Middle frontal gyrus (tissue), 1 donor: ENCODE measurements at regions not wholly inside any gene's neighbourhood (a gene's known extent, or its start where the extent isn't known, plus 50 kb on each side); places are given as distances from the start of the nearest gene placed in this dataset.

Experiments
- DNase-seq: peaks from one replicate; pipeline ENCODE4 v3.0.0-alpha.2; 2015; ENCODE audit warnings: low spot score; ENCODE audit errors: extremely low spot score

DNA sequence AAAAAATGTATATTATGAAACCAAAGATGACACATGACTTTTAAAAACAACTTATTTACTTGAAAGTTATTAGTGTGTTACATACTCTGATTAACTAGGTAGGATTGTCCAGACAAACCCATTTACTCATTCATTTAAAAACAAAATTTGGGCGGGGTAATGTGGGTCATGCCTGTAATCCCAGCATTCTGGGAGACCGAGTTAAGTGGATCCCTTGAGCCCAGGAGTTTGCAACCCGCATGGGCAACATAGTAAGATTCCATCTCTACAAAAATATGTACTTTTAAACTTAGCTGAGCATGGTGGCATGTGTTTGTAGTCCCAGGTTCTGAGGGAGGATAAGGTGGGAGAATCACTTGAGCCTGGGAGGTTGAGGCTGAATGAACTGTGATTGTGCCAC lies 1414.7 kb downstream of the PLA2G4A start:
- DNase-seq, result no peak

GRCh38 chr1:188244681-188245080 lies 1415.9 kb downstream of the PLA2G4A start:
- DNase-seq, result no peak

GRCh38 chr1:188247255-188247654 lies 1418.5 kb downstream of the PLA2G4A start:
- DNase-seq, result no peak

GRCh38 chr1:188249811-188250210 lies 1421.1 kb downstream of the PLA2G4A start:
- no peak for DNase-seq

DNA sequence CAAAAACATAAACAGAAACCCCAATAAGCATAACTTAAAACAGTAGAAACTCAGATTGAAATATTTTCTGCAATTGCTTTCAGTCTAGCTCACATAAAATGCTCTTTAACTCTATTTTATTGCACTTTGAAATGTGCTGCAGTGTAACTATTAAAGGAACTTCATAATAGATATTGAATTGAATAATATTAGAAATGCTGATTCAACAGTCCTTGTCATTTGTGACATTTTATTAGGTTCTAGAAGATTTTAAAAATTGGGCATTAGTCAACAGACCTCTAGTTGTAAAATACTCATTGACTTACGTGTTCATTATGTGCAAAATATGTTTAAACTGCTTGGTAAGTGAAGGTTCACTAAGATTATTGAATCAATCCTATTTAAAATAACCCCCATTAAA lies 1422.3 kb downstream of the PLA2G4A start:
- DNase-seq, result no peak

DNA sequence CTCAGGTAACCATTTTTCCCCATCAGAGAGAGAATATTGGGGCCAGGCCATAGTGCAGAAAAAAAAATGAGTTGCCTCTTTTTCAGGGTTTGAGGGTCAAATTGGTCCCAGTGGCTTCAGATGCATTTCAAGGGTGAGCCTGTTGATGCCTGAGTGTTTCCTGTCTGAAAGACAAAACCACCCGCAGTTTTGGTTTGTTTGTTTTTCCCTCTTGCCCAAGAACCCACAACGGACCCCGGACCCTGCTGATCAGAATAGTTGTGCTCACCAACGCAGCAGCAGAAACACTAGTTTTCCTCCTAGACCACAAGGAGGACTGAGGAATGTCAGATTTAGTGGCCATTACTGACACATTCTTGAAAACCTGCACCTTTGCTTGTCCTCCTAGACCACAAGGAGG lies 1433.1 kb downstream of the PLA2G4A start:
- DNase-seq, result no peak

DNA sequence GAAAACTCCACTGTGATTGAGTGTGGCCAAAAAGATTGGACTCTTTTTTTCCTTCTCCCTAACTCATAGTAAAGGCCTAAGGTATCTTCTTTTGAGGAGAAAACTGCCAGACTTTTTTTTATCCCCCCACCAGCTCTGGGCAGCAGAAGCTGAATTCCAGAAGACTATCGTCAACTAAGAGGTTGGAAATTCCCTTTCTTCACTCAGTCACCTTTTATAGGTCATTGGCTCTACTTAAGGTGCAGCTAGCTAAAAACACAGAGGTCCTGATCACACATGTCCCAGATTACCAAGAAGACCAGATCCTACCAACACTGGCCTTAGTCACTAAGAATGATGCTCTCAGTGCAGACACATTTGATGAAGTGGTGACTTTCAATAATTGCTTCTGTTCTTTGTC lies 1441.2 kb downstream of the PLA2G4A start:
- DNase-seq, result no peak

- no peak for DNase-seq
Measured at GRCh38 chr1:188270497-188270896, 1441.7 kb downstream of the PLA2G4A start.

DNA sequence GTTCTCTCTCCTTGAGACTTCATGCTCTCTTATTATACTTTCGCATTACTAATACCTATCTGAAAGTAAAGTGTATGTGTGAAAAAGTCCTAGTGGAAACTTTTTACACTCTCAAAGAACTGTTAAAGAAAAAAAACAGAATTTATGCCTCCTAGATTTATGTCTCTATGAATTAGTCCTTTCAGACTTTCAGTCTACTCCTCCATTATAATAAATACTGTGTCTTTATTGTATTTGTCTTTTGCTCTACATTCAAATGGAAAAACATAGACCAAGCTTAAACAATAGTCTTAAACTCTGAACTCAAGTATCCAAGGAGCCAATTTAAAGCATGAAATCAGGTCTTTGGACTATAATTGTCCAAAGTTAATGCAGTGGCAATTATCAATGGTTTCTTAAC lies 1449.0 kb downstream of the PLA2G4A start:
- no peak for DNase-seq

GRCh38 chr1:188281921-188282320 lies 1453.2 kb downstream of the PLA2G4A start:
- DNase-seq, result no peak

DNA sequence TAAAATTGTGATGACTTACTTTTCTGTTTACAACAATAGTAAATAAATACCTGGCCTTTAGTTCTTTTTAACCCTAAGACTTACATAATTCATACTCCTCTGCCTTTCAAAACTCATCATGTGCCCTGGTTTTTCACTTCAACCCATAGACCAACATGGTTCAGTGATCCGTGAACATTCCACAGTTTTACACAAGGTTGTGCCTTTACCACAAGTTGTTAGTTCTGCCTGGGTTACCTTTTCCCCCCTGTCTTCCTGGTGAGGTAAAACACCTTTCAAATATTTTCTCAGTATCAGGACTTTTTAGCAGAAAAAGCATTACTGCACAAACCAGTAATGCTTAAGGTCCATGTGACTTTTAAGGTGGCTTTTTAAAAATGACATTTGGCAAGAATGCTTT lies 1466.4 kb downstream of the PLA2G4A start:
- DNase-seq, result no peak

GRCh38 chr1:188302746-188303145 lies 1474.0 kb downstream of the PLA2G4A start:
- no peak for DNase-seq

- DNase-seq, result no peak
Measured at GRCh38 chr1:188314557-188315137, 1485.9 kb downstream of the PLA2G4A start.

DNA sequence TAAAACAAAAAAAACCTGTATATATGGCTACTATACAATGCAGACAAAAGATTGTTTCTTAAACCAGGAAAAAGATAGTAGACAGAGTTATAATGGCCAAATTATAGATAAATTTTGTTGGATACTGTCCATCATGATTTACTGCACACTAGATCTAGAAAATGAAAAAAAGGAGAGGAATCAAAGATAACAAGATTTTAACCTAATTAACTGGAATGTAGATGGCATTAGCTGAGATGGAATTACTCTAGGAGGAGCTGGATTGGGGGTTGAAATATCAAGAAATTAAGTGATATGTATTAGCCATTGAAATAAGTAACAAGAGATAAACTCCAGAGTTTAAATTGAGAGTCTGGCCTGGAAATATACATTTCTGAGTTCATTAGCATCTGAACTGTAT lies 1489.1 kb downstream of the PLA2G4A start:
- DNase-seq, result no peak

GRCh38 chr1:188325211-188325610 lies 1496.5 kb downstream of the PLA2G4A start:
- DNase-seq, result no peak

- DNase-seq, result no peak
Measured at GRCh38 chr1:188343914-188344313, 1515.2 kb downstream of the PLA2G4A start.

DNA sequence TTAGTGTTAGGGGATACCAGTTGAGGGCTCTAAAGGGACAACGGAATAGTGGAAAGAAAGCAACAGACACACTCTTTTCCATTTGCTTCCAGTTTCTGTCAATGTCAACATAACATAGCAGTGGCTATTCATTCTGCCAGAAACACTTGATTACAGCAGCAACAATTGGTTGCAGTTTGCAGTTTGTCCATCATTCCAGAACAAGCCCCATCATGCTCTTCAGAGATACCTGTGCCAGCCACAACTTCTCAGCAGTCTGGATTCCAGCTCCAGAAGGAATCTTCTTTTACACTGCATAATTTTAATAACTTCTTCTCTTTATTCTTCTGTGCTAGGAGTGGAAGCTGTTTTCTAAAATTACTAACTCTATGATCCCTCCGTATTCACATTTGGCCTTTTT lies 1521.4 kb downstream of the PLA2G4A start:
- DNase-seq, result no peak

DNA sequence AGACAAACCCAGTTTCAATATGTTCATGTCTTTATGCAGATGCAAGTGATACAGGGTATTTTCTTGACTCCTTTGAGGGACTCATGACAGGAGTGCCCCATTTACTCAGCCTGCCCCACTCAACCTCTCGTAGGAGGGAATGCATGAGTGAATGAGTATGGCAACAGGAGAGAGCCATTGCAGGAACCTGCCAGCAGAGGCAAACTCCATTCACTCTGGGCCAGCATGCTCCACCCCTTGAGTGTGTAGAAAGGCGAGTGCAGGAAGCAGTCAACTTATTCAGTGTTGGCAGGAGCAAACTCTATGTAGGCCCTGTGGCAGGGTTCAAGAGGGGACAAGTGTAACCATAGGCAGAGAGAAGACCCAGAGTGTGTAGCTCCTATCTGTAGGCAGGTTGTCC lies 1526.3 kb downstream of the PLA2G4A start:
- no peak for DNase-seq

DNA sequence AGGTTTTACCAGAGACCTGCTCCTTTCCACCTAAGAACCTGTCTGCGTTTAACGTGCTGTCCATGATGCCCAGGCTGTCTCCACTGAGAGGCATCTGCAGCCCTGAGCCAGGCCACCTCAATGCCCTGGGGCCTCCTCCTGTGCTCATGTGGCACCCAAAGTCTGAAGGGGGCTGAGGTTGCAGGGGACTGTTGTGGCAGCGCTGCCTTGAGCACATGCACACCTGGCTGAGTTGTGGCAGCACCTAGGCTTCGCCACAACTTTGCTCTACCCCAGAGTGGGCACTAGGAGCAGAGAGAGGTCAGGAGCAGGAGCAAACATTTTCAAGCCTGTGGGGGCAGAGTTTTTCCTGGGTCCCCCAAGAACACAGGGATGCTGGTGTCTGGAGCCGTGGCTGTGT lies 1527.1 kb downstream of the PLA2G4A start:
- no peak for DNase-seq

DNA sequence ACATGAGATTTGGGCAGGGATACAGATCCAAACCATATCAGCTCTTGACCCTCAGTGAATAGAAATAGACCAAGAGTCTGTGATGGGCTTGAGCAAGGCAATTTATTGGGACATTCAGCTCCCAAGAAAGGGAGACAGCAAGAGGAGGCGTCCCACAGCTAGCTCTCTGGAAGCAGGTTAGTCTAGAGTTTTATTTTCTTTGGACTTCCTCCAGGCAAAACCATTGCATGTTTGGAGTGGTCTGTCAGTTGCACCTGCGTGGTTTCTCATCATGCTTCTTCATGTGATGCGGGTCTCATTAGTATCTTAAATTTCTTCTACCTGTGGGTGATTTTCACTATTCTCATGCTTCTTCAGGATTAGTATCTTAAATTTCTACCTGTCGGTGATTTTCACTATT lies 1530.6 kb downstream of the PLA2G4A start:
- no peak for DNase-seq

DNA sequence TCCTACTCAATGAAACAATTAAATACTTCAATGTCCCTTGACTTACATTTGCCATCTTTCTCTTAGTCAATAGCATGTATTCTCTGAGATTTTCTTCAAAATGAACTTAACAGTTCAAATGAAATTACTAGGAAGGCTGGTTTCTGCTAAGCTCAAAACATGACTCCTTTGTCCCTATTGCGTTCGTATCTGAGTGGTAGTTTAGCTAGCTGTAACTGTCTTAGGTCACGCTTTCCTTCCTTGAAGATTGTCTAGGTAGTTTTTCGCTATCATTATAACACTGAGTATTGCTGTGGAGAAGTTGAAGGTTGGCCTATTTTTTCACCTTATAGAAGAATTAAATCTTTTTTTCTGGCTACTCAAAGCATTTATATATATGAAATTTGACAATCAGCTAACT lies 1535.2 kb downstream of the PLA2G4A start:
- no peak for DNase-seq

DNA sequence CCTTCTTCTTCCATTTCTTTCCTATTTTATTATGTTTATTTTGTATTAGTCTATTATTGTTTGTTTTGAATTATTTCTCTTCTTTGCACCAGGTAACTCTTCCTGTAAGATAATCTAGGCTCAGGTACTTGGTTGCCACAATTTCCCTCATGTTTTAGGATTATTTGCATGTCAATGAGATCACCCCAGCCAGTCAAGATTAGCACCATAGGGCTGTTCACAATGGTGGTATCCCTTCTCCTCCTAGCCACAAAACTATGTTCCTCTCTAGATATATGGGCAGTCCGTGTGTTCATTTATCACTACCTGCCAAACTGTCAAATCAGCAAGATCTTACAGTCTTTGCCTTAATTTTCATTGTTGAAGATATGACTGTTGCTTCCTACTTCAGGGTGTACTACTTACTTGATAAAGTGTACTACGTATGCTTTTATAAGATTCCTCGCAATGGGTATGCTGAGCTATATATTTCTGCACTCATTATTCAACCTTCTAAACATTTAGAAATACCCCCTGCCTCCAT lies 1536.2 kb downstream of the PLA2G4A start:
- DNase-seq, result no peak

GRCh38 chr1:188365874-188366273 lies 1537.1 kb downstream of the PLA2G4A start:
- no peak for DNase-seq

DNA sequence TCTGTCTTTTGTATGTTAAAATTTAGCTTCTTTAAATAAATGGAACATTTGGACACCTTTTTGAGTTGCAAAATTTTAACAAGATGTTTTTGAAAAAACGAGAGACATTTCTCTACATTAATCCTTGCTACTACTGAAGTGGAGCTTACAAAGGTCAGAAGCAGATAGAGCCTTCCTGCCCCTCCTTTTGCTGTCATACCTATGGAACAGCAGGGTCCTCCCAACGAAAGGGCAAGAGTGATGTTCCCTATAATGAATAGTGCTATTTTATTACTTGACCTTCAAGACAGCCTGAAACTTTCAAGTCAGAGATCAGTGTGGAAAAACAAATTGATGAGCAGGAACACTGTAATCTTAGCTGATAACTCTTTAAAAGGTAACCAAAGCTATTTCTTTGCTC lies 1538.9 kb downstream of the PLA2G4A start:
- DNase-seq, result no peak
